PC-3 (cell line): ENCODE measurements at regions not wholly inside any gene's neighbourhood (a gene's known extent, or its start where the extent isn't known, plus 50 kb on each side); places are given as distances from the start of the nearest gene placed in this dataset.

Experiments used
- EZH2 ChIP-seq: fragments of 300-600 bp; sonication (generic); IDR thresholded peaks from one replicate; pipeline ENCODE4 v1.6.1; 2017; ENCODE audit warnings: antibody characterized with exemption, mild to moderate bottlenecking, low read length; ENCODE audit not compliant: unreplicated experiment
- EZH2phosphoT487 ChIP-seq: fragments of 300-600 bp; sonication (generic); IDR thresholded peaks from 2 replicates; pipeline ENCODE4 v1.6.1; 2018; ENCODE audit warnings: mild to moderate bottlenecking, antibody characterized with exemption, low read length, borderline replicate concordance
- TF ChIP-seq, protein P1 (sequence below): fragments of 300-600 bp; sonication (generic); conservative IDR thresholded peaks from 2 replicates; pipeline ENCODE4 v1.5.1; 2017; ENCODE audit warnings: antibody characterized with exemption, low read depth, mild to moderate bottlenecking, low read length

GRCh38 chr5:50903651-50904050 lies 237.2 kb downstream of the PARP8 start:
- TF ChIP-seq, protein P1, sequence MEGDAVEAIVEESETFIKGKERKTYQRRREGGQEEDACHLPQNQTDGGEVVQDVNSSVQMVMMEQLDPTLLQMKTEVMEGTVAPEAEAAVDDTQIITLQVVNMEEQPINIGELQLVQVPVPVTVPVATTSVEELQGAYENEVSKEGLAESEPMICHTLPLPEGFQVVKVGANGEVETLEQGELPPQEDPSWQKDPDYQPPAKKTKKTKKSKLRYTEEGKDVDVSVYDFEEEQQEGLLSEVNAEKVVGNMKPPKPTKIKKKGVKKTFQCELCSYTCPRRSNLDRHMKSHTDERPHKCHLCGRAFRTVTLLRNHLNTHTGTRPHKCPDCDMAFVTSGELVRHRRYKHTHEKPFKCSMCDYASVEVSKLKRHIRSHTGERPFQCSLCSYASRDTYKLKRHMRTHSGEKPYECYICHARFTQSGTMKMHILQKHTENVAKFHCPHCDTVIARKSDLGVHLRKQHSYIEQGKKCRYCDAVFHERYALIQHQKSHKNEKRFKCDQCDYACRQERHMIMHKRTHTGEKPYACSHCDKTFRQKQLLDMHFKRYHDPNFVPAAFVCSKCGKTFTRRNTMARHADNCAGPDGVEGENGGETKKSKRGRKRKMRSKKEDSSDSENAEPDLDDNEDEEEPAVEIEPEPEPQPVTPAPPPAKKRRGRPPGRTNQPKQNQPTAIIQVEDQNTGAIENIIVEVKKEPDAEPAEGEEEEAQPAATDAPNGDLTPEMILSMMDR = no peak
- TF ChIP-seq EZH2 = no peak
- TF ChIP-seq EZH2phosphoT487 = no peak
